ENCODE measurements at regions not wholly inside any gene's neighbourhood (a gene's known extent, or its start where the extent isn't known, plus 50 kb on each side); places are given as distances from the start of the nearest gene placed in this dataset.

DNA sequence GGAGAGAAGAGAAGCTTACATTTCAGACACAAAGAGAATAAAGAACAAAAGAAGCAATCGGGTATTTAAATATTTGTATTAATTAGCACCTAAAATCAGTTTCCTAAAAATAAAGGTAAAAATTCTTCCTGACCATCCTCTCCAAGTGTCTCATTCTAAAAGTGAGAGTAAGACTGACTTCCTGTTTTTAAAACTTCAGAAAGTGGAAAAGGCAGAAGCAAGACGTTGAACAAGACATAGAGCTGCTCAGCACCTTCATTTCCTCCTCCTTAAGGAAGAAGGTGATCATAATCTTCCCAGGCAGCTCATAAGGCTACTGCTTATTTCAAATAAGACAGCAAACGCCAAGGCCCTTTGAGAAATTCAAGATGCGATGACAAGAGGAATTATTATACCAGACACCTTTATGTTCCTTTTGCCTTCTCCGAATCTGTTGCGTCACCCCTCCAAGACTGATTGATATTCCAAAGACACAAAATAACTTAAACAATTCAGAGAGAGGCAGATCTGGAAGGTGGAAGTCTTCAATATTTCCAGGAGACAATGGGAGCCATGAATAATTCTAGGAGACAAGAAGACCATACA, 238.8 kb upstream of the TLE3 start:
- Histone ChIP-seq H2AFZ (ENCODE audit: low read depth, low read length) (no peak overlapping the region), H3K27me3 (ENCODE audit: insufficient read depth, low read depth, low read length) (no peaks in the 10 kb centered on the region), H3K36me3 (ENCODE audit: insufficient read depth, low read length) (no peaks in the 10 kb centered on the region), H3K9me3 (ENCODE audit: low read length) (no peaks in the 10 kb centered on the region), H3K9ac (ENCODE audit: low read length) (no peak overlapping the region), H3K4me2 (ENCODE audit: low read length) (no peak overlapping the region), H3K9me2 (ENCODE audit: insufficient read depth, low read length) (no peaks in the 10 kb centered on the region), H3F3A (ENCODE audit: insufficient read depth, low read length, poor library complexity, severe bottlenecking) (no peaks in the 10 kb centered on the region), H3K4me3 (ENCODE audit: low read length) (no peak overlapping the region), H3K27ac (ENCODE audit: low read length) (no peak overlapping the region), H4K20me1 (ENCODE audit: insufficient read depth) (no peaks in the 10 kb centered on the region), H3K79me2 (replicated peaks; ENCODE audit: insufficient read depth, low read length) (no peaks in the 10 kb centered on the region)
- TF ChIP-seq EZH2 (IDR thresholded peaks at IDR 0.05; ENCODE audit: borderline replicate concordance, insufficient read depth, low read length, poor library complexity, severe bottlenecking) = no peak
- TF ChIP-seq RAD21 (conservative IDR thresholded peaks at IDR 0.05) = no peak
- no peak for TF ChIP-seq MXI1 (conservative IDR thresholded peaks at IDR 0.05; ENCODE audit: poor library complexity, severe bottlenecking)
- TF ChIP-seq SMC3 (conservative IDR thresholded peaks at IDR 0.05; ENCODE audit: poor library complexity) = no peak
- TF ChIP-seq, protein P1, sequence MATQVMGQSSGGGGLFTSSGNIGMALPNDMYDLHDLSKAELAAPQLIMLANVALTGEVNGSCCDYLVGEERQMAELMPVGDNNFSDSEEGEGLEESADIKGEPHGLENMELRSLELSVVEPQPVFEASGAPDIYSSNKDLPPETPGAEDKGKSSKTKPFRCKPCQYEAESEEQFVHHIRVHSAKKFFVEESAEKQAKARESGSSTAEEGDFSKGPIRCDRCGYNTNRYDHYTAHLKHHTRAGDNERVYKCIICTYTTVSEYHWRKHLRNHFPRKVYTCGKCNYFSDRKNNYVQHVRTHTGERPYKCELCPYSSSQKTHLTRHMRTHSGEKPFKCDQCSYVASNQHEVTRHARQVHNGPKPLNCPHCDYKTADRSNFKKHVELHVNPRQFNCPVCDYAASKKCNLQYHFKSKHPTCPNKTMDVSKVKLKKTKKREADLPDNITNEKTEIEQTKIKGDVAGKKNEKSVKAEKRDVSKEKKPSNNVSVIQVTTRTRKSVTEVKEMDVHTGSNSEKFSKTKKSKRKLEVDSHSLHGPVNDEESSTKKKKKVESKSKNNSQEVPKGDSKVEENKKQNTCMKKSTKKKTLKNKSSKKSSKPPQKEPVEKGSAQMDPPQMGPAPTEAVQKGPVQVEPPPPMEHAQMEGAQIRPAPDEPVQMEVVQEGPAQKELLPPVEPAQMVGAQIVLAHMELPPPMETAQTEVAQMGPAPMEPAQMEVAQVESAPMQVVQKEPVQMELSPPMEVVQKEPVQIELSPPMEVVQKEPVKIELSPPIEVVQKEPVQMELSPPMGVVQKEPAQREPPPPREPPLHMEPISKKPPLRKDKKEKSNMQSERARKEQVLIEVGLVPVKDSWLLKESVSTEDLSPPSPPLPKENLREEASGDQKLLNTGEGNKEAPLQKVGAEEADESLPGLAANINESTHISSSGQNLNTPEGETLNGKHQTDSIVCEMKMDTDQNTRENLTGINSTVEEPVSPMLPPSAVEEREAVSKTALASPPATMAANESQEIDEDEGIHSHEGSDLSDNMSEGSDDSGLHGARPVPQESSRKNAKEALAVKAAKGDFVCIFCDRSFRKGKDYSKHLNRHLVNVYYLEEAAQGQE (IDR thresholded peaks at IDR 0.05; ENCODE audit: borderline replicate concordance) = no peak
- TF ChIP-seq TAF1 (IDR thresholded peaks at IDR 0.05; ENCODE audit: low read depth) = no peak
- TF ChIP-seq, protein P2, sequence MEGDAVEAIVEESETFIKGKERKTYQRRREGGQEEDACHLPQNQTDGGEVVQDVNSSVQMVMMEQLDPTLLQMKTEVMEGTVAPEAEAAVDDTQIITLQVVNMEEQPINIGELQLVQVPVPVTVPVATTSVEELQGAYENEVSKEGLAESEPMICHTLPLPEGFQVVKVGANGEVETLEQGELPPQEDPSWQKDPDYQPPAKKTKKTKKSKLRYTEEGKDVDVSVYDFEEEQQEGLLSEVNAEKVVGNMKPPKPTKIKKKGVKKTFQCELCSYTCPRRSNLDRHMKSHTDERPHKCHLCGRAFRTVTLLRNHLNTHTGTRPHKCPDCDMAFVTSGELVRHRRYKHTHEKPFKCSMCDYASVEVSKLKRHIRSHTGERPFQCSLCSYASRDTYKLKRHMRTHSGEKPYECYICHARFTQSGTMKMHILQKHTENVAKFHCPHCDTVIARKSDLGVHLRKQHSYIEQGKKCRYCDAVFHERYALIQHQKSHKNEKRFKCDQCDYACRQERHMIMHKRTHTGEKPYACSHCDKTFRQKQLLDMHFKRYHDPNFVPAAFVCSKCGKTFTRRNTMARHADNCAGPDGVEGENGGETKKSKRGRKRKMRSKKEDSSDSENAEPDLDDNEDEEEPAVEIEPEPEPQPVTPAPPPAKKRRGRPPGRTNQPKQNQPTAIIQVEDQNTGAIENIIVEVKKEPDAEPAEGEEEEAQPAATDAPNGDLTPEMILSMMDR (IDR thresholded peaks at IDR 0.05; ENCODE audit: poor library complexity, severe bottlenecking) = no peak
- TF ChIP-seq POLR2AphosphoS5 (IDR thresholded peaks at IDR 0.05) = no peak
- TF ChIP-seq EP300 (conservative IDR thresholded peaks at IDR 0.05; ENCODE audit: poor library complexity, severe bottlenecking) = no peak

DNA sequence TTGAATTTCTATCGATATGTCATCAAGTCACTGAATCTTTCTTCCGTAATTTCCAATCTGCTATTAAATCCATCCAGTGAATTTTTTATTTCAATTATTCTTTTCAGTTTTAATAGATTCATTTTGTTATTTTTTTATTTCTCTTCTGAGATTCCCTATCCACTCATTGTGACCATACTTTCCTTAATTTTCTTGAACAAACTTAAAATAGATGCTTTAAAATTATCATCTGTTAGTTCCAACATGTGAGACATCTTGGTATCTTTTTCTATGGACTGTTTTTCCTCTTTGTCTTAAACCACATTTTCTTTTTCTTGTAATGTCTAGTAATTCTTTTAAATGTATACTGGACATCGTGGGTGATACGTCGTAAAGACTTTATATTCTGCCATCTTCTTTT, 236.6 kb upstream of the TLE3 start:
- Histone ChIP-seq H3K36me3 (ENCODE audit: insufficient read depth, low read length) (no peaks in the 10 kb centered on the region), H3K4me2 (ENCODE audit: low read length) (no peak overlapping the region), H4K20me1 (ENCODE audit: insufficient read depth) (no peaks in the 10 kb centered on the region), H3K27me3 (ENCODE audit: insufficient read depth, low read depth, low read length) (no peaks in the 10 kb centered on the region), H3K9me2 (ENCODE audit: insufficient read depth, low read length) (no peaks in the 10 kb centered on the region), H3K9me3 (ENCODE audit: low read length) (no peaks in the 10 kb centered on the region), H3K27ac (ENCODE audit: low read length) (no peak overlapping the region), H2AFZ (ENCODE audit: low read depth, low read length) (no peak overlapping the region), H3K9ac (ENCODE audit: low read length) (no peak overlapping the region), H3F3A (ENCODE audit: insufficient read depth, low read length, poor library complexity, severe bottlenecking) (no peaks in the 10 kb centered on the region), H3K4me3 (ENCODE audit: low read length) (no peak overlapping the region), H3K79me2 (replicated peaks; ENCODE audit: insufficient read depth, low read length) (no peaks in the 10 kb centered on the region)
- TF ChIP-seq, protein P1 (IDR thresholded peaks at IDR 0.05; ENCODE audit: borderline replicate concordance) = no peak
- TF ChIP-seq RAD21 (conservative IDR thresholded peaks at IDR 0.05) = no peak
- TF ChIP-seq TAF1 (IDR thresholded peaks at IDR 0.05; ENCODE audit: low read depth) = no peak
- TF ChIP-seq, protein P2 (IDR thresholded peaks at IDR 0.05; ENCODE audit: poor library complexity, severe bottlenecking) = no peak
- TF ChIP-seq SMC3 (conservative IDR thresholded peaks at IDR 0.05; ENCODE audit: poor library complexity) = no peak
- no peak for TF ChIP-seq POLR2AphosphoS5 (IDR thresholded peaks at IDR 0.05)

Measured in neural cell (in vitro differentiated cells).